NCI-H82 treated with DMSO at 0.1 percent for 48 hours (cell line): ENCODE measurements at regions not wholly inside any gene's neighbourhood (a gene's known extent, or its start where the extent isn't known, plus 50 kb on each side); places are given as distances from the start of the nearest gene placed in this dataset.
A peak's percentile ranks its signal among the peaks of the same experiment; 100 is the strongest.
"Not testable (repeated sequence)": the region's sequence is repeated elsewhere in the genome, so short reads cannot be mapped to it uniquely, and the experiment has no call there.

Source experiments
- DNase-seq: peaks from one replicate; lab custom pipeline; 2025; ENCODE audit not compliant: unreplicated experiment; lab: John Stamatoyannopoulos, UW

DNA sequence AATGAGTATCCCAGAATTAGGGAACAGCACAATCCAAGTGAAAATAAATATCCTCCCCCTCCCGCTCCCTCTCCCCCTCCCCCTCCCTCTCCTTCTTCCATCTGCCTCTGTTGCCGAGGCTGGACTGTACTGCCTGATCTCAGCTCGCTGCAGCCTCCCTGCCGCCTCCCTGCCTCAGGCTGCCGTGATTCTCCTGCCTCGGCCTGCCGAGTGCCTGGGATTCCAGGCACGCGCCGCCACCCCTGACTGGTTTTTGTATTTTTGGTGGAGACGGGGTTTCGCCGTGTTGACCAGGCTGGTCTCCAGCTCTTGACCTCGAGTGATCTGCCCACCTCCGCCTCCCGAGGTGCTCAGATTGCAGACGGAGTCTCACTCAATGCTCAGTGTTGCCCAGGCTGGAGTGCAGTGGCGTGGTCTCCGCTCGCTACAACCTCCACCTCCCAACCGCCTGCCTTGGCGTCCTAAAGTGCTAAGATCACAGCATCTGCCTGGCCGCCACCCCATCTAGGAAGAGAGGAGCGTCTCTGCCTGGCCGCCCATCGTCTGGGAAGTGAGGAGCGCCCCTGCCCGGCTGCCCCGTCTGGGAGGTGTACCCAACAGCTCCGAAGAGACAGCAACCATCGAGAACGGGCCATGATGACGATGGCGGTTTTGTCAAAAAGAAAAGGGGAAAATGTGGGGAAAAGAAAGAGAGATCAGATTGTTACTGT lies 178.9 kb upstream of the IPO5 start:
- not testable (repeated sequence) for DNase-seq

DNA sequence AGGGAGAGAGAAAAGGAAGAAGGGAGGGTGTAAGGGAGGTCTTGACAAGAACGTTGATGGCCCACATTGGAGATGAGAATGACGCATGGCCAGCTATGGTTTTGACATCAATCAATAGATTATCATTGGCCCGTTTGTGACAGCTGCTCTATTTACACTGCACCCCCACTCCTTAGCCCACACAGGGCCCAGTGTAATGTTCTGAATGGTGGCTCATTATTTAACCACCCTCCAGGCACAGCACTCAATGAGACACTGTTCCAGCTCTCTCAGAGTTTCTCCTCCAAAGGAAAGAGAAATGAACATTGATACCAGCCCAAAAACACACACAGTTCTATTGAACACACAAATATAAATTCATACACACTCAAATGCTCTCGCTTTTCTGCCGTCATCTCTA lies 173.0 kb upstream of the IPO5 start:
- no peak for DNase-seq

DNA sequence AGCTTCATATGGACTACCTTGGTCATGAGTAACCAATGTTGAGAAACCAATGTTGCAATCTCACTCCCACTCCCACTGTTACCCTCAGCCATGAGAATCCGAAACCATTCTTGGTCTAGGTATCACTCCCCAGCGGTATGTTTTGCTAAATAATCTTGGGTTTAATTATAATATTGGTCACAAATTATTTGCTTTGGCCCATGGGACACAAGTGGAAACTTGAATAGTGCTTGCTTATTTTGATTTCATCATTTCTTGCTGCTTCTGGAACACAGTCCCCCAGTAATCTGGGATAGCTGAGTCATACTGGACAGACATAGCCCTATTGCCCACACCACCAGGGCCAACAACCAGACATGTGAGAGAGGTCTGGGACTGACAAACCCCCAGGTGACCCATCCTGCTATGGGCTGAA lies 171.6 kb upstream of the IPO5 start:
- no peak for DNase-seq

DNA sequence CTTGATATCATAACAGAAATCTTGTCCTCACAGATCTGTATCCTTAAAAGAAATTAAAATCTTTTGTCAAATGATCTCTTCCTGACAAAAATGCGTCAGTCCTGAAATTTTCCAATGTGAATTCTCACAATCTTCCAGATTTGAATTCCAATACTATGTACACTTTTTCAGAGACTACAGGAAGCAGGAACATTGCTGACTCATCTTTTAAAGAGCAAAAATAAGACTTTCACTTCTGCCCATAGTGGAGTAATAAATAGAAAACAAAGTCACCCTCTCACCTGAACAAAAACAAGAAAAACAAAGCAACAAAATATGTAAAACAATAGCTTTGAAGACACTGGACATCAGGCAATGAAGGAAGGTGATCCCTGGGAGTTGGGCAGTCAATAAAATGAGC lies 167.0 kb upstream of the IPO5 start:
- DNase-seq = no peak

DNA sequence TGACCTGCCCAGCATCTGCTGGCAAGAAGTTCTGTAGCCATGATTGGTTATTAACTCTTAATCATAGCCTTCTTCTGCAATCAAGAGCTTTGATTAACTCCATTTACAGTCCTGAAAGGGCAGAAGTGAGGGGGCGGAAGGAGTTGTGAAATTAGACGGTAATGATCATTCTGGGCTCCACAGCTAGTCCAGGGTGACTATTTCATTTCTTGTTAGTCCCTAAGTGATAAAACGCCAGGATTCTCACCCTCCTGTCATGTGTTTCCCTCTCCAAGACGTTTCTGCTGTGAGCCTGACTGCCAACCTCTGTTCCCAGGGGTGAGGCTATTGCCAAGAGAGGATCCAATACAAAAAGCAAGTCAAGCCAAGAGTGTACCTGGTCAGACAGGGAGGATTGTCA lies 155.9 kb upstream of the IPO5 start:
- no peak for DNase-seq

DNA sequence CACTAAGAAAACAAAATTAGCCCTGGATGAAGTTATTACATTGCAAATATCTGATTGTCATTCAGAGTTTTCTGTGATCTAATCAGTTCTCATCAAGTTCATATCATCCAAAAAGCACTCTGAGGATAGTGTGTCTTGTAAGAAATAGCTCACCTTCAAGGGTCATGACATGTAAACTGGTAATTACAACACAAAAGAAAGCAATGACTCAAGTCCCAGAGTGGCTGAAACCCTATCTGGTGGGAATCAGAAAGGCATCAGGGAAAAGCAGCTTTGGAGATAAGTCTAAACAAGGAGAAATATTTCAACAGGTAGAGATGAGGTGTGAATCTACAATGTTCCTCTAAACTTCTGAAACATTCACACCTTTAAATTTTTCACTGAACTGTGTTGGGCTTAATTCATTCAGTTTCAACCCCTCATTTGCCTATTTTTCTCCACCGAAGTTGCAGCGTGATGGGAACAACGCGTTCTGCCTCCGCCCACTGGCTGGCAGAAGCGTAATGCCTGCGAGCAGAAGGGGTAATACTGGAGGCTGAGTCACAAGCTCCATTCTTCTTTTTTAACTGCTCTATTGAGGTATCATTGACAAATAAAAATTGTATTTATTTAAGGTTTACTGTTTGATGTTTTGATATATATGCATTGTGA lies 155.2 kb upstream of the IPO5 start:
- DNase-seq = no peak

DNA sequence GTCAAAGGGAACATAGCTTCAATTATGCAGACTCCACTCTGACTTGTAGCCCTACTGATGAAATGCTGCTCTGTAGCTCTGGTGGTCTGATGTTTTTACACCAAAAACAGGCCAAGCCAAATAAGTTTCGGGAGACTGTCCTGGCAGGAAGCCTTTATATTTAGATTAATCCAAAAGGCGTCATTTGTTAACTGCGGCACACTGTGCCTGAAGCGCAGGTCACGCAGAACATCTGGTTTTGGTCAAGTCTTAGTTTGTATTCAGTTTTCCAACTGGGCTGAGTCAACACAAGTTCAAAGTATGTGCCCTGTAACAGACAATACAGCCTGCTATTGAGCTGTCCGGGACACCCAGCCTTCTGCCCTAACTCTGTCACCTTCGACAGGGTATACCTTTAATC lies 154.6 kb upstream of the IPO5 start:
- DNase-seq = no peak

DNA sequence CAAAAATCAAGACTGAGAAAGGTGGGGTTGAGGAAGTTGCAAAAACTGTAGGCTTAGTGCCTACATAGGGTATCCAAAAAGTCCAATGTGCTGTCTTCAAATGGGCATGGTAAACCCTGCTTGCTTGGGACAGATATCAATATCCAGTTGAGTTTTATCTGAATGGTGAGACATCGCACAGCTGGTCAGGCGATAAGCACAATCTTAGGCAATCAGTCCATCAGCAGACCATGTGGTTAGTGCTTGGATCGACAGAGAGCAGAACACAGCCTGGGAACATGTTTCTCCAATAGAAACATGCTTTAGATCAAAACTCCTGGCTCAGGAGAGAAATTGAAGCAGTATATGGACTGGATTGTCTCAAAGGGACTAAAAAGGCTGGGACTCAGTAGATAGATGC lies 151.3 kb upstream of the IPO5 start:
- no peak for DNase-seq

DNA sequence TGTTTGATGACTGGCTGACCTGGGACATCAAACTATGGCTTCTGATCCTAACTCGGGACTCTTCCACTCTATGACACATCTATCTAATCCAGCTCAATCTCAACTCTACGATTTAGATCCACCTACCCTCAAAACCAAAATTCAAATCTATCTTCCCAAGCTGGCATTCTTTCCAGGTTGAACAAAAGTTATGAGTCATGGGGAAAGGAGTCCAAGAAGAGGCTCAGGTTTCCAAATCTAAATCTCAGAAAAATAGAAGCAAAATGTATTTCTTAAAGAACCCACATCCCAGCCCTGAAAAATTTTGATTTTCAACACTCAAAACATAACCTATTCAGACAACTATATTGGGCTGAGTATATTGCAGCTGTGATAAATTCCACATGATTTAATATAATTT lies 143.9 kb upstream of the IPO5 start:
- no peak for DNase-seq

DNA sequence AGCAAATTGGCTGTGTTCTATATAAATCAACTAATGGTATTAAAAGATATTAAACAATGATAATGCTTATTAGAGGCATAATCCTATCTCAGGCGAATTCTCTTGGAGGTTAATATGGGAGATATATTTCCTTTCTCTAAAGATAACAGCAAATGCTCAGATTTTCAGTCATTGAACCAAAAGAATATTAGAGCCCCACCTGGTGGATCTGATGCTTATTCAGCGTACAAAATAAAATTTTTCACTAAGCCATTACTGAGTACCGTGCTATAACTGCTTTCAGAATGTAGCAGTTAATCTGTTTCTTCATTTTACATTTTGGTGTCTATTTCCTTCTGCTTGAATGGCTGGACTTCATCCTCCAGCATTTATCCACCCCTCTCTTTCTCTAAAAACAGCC lies 143.3 kb upstream of the IPO5 start:
- peak; percentile 12 for DNase-seq

DNA sequence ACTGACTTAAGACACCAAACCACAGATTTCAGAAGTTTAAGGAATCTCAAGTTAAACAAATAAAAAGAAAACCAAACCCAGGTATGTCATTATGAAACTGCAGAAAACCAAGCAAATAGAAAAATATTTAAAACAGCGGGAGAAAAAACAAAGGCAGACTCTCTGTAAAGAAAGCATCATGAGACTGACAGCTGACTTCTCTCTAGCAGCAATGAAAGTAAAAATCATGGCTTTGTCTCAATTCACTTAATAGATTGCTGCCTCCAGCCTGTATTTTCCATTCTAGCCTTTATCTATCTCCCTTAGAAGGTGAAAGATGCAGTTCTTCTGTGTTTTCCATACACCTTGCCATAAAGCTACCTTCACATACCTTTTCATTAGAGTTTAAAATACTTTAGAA lies 131.1 kb upstream of the IPO5 start:
- DNase-seq = no peak

DNA sequence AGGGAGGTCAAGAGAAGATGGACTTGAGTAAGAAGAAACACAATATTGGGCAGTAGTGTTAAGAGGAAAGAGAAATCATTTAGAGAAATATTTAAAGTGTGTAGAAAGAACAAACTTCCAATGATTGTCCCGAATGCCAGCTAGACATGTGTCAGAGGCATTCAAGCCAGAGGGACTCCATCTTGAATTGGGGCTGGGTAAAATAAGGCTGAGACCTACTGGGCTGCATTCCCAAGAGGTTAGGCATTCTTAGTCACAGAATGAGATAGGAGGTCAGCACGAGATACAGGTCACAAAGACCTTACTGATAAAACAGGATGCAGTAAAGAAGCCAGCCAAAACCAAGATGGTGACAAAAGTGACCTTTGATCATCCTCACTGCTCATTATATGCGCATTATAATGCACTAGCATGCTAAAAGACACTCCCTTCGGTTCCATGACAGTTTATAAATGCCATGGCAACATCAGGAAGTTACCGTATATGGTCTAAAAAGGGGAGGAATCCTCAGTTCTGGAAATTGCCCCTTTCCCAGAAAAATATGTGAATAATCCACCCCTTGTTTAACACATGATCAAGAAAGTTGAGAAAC lies 127.0 kb upstream of the IPO5 start:
- no peak for DNase-seq

DNA sequence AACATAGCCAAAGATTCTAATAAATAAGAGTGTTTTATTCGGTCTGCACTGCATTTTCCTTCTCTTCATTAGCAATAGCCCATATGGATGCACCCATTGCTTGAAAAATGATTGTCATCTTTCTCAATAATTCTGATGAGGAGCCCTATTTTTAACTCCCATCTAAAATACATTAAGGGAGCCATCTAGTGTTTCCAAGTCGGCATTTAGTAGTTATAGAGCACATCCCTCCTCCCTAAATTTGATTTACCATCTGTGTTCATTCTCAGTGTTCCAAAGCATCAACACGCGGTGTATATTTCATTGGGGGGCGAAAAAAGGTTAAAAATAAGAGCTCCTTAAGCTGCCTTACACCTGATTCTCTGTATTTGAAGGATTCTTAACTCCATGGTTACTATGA lies 119.2 kb upstream of the IPO5 start:
- DNase-seq = peak; percentile 16

DNA sequence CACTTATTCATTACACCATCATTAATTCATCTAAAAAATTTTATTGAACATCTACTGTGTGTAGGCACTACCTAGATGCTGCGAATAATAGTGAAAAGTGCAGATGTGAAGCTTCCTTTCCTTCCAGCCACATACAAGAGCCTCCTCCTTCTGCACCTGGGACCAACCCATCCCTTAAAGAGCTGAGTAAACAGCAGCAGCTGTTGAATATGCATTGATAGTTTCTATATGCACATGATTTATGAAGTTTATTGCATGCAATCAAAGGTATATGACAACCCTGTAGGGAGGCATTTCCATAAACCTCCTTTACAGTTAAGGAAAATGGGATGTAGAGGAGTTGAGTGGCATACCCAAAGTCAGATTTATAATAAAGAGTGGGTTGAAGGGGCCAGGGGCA lies 110.3 kb upstream of the IPO5 start:
- no peak for DNase-seq

DNA sequence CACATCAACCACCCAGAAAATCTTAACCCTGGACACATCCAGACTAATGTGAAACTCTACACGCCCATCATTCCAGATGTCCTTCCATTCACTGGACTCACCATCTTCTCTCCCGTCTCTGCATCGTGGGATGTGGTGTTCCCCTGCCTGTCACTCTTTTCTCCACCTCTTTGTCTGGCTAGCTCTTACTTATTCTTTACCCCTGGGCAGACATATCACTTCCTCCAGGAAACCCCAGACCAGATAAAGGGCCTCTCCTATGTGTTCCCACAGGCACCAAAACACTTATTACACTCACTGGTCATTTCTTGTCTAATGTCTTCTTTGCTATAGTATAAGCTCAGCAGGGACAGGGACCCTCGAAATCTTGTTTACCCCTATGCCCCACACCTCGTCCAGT lies 109.3 kb upstream of the IPO5 start:
- no peak for DNase-seq

DNA sequence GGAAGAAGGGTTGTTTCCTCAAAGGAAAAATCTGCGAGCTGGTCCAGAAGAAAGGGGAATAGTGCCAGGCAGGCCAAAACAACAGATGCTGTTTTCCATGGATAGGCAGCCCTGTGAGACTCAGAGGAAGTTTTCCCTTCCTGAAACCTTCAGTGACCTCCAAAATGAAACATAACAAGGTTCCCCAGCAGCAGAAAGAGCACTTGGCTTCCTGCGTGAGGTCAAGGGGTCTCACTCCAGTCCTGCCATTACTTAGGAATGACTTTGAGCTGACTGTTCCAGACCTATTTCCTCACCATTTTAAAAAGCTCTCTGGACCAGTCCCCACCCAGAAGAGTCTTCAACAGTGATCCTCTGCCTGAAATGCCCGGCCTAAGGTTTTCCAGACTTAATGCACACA lies 104.6 kb upstream of the IPO5 start:
- DNase-seq = no peak

DNA sequence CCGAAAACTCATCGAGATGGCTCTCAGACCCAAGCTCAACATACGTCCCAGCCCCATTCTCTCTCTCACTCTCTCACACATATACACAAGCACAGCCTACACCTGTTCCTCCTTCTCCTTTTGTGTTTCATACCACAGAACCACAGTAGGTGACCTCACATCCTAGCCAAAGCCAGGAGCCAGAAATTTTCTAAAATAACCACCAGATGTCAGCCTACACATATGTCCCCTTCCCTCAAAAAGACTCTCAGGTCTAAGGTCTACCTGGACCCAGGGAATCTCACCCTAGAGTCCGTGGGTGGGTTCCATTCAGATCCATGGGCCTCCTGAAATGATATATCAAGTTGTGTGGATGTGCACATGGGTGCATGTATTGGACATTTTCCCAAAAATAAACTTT lies 104.2 kb upstream of the IPO5 start:
- DNase-seq = peak; percentile 11

DNA sequence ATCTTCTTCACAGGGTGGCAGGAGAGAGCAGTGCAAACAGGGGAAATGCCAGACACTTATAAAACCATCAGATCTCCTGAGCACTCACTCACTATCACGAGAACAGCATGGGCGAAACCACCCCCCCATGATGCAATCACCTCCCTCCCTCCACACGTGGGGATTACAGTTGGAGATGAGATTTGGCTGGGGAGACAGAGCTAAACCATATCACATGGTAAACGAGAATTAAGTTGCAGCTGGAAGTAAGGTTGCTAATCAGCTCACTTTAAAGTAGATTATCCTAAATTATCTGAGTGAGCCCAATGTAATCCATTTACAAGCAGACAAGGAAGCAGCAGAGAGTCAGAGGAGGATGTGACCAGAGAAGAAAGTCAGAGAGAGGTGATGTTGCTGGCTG lies 102.2 kb upstream of the IPO5 start:
- peak; percentile 99 for DNase-seq

DNA sequence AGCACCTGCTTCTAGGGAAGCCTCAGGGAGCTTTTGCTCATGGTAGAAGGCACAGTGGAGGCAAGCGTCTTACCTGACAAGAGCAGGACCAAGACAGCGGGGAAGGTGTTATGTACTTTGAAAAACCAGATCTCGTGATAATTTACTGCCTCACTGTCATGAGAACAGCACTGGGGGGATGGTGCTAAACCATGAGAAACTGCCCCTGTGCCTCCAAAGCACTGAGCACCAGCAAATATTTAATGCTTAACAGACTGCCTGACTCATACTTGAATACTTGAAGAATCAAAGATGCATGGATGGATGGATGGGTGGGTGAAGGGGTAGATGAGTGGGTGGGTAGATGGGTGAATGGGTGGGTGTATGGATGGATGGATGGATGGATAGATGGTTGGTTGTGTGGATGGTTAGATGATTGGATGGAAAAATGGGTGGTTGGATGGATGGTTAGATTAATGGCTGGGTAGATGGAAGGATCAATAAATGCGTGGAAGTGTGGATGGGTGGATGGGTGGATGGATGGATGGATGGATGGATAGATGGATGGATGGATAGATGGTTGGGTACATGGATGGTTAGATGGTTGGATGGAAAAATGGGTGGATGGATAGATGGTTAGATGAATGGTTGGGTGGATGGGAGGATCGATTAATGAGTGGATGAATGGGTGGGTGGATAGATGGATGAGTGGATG lies 101.1 kb upstream of the IPO5 start:
- DNase-seq = no peak

DNA sequence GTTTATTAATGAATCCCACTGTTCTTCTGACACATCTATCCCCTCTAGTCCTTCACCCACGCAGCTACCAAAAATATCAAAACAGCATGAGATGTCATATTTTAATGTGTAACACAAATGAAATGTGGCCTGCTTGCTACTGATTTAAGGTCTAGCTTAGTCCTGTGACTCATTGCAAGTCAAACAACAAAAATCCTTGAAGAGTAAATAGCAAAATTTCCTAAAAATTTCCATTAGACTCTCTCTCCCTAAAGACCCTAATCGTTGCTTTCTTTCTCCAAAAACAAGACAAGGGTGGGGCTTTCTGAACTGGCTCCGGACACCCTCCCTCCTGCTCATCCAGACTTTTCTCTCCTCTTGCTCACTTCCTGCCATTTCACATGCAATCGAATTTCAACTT lies 99.9 kb upstream of the IPO5 start:
- DNase-seq = no peak

DNA sequence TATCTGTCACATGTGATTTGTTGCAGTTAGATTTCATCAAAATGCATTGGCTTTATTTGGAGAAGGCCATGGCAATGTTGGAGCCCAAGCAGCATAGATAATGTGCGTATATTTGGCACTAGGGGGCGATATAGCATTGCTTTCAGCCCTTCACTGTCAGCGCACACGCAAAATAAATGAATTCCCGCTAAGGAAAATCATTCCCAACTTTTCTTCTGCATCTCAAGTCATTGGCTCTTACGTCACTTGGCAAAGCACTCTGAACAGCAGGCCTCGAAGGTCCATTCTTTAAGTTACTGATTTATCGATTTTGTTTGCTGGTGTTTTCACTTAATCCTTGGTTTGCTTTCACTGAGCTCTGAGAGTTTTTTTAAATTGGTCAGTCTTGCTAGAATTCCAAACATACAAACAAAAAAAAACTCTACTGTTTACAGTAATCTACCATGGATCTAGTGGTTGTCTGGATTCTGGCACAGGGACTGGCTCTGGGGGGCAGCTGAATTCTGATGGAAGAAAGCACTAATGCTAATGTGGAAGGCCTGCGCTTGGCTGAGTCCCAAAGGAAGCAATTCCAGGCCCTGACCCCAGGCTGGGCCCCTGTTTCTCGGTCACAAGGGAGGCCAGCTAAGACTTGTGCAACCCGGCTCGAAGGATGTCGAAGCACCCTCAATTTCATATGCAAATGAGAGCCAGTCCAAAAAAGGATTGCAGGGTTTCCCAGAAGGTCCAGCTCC lies 97.7 kb upstream of the IPO5 start:
- DNase-seq = peak; percentile 67
